Choroid plexus epithelial cell (primary cell): ENCODE measurements at regions not wholly inside any gene's neighbourhood (a gene's known extent, or its start where the extent isn't known, plus 50 kb on each side); places are given as distances from the start of the nearest gene placed in this dataset.
A peak's percentile ranks its signal among the peaks of the same experiment; 100 is the strongest.

Experiments
- DNase-seq: peaks from one replicate; pipeline ENCODE4 v3.0.0-alpha.2; 2010; ENCODE audit warnings: low read depth
- H3K4me3 ChIP-seq: 2 replicates; pipeline ENCODE4 v1.5.1; 2011; ENCODE audit warnings: low read depth, mild to moderate bottlenecking, control low read depth, low read length, moderate library complexity
- TF ChIP-seq, protein P1 (sequence below): conservative IDR thresholded peaks from 2 replicates; pipeline ENCODE4 v1.5.1; 2011; ENCODE audit warnings: low read depth, mild to moderate bottlenecking, control low read depth, inconsistent platforms, low read length, moderate library complexity

DNA sequence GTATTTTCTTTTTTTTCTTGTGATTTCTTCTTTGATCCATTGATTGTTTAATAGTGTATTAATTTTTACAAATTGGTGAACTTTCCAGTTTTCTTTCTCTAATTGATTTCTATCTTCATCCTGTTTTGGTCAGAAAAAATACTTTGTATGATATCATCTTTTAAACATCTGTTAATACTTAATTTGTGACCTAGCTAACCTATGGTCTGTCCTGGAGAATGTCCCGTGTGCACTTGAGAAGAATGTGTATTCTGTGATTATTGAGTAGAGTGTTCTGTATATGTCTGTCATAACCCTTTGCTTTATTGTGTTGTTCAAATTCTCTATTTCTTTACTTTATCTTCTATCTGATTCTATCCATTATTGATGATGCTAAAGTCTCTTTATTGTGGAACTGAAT lies 65.8 kb upstream of the ZEB1 start:
- no peak for DNase-seq
- TF ChIP-seq, protein P1, sequence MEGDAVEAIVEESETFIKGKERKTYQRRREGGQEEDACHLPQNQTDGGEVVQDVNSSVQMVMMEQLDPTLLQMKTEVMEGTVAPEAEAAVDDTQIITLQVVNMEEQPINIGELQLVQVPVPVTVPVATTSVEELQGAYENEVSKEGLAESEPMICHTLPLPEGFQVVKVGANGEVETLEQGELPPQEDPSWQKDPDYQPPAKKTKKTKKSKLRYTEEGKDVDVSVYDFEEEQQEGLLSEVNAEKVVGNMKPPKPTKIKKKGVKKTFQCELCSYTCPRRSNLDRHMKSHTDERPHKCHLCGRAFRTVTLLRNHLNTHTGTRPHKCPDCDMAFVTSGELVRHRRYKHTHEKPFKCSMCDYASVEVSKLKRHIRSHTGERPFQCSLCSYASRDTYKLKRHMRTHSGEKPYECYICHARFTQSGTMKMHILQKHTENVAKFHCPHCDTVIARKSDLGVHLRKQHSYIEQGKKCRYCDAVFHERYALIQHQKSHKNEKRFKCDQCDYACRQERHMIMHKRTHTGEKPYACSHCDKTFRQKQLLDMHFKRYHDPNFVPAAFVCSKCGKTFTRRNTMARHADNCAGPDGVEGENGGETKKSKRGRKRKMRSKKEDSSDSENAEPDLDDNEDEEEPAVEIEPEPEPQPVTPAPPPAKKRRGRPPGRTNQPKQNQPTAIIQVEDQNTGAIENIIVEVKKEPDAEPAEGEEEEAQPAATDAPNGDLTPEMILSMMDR = no peak
- no peak overlapping the region for H3K4me3 ChIP-seq

DNA sequence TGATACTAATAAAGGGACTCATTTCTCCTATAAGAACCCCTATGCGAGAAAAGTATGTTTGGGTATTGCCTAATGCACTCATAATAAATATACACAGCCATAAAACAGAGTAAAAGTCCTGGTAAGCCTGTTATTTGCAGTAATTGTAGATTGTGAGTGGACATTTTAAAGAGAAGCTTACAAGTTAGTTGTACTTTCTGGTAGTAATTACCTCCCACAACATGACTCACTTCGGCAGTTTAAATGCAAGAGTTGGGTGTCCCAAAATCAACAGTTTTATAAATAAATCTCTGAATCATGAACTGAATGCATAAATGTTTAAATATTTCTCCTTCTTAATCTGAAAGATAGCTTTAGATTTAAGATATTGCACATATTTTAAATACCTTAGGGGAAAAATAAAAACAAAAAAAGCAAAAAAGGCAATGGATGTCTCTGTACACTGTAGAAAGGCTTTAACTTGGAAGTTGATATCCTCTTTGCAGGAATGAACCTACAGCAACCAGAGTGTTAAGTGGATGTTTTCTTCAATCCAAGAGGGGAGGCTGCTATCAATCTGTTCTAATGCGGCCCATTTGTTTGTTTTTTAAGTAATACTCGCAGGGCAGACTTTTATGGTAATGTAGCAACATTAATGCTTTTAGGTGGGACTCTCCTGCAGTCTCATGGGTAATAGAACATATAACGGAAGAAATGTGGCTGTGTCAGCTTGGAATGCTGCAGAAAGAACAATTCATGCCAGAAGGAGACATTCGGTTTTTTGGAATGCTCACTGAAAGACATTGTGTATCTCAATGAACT lies 57.3 kb upstream of the ZEB1 start:
- H3K4me3 ChIP-seq = no peak overlapping the region
- peak; percentile 72 for DNase-seq
- TF ChIP-seq, protein P1 = no peak

DNA sequence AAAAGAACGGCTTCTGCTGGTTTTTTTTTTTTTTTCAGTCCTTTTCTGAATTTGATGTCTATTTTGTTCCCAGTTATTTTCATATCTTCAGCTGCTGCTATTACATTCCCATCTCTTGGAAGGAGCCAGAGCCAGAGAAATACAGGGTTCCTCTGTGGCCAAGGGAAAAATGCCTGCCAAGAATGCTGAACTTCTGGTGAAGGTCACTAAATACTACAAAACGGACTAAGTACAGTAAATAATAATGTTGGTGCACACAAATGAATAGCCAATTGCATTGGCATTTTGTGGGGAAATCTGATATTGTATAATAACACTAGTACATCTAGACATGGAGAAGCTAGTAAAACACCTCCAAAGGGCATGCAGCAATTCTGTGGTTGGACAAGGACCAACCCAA lies 56.3 kb upstream of the ZEB1 start:
- H3K4me3 ChIP-seq = no peak overlapping the region
- peak; percentile 68 for DNase-seq
- TF ChIP-seq, protein P1 = no peak

DNA sequence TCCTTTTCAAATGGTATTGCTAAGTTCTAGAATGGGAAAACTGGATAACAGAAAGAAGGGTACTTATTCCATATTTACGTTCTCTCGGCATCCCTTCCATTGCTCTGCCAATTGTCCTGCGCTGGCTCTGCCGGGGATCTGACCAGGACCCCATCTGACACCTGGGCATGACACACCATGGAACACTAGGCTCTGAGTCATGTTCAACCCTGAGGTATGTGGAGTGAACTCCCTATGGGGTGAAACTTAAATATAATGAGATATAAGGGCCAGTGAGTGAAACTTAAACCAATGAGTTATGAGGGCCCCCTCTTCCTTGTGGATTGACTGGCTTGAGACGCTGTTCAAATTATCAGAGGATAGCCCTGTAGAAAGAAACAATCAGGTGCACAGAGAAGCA lies 55.1 kb upstream of the ZEB1 start:
- H3K4me3 ChIP-seq = no peak overlapping the region
- DNase-seq = peak; percentile 10
- TF ChIP-seq, protein P1 = no peak

DNA sequence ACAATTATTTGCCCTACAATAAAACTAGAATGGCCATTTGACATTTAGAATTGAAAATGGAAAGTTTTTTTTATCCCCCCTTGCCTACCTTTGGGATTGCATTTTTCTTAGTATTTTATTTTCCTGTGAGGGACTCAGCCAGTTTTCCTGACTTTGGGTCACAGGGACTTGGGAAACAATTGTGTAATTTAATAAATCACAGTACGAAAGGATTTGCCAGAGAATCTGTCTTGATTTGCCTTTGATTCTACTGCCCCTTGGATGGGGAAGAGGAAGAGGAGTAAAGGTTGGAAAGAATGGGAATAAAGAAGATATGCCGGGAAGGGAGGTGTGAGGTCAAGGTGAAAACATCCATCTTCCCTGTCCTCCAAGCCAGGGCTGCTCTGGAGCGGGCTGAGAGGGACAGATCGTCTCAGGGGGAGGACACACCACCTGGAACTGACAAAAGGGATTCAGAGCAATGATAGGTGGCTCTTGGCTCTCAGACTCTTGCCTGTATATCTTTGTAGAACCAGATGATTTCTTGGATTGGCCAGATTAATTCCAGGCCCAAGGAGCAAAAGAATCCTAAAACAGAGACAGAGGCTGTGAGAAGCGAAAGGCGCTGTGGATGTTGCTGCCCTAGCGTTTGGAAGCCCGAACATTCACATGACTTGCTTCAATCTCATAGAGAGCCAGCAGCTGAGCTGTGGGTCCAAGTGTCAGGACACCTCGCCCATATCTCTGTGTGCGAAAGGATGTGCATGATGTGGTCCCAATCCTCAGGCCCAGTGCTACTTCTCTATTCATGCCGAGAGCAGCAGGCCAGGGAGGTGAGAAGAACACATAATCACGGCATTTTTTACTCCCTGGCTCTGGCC lies 50.3 kb upstream of the ZEB1 start:
- H3K4me3 ChIP-seq = no peak overlapping the region
- TF ChIP-seq, protein P1 = no peak
- DNase-seq = no peak
